ENCODE measurements at regions not wholly inside any gene's neighbourhood (a gene's known extent, or its start where the extent isn't known, plus 50 kb on each side); places are given as distances from the start of the nearest gene placed in this dataset.
A peak's percentile ranks its signal among the peaks of the same experiment; 100 is the strongest.

GRCh38 chr14:87467578-87467977 lies 525.4 kb downstream of the GALC start:
- H3K36me3 ChIP-seq (ENCODE audit: insufficient read depth, low read length) = no peaks in the 10 kb centered on the region
- H2AFZ ChIP-seq (ENCODE audit: low read depth, low read length) = no peak overlapping the region
- no peak overlapping the region for H3K9ac ChIP-seq (ENCODE audit: low read length)
- no peak overlapping the region for H3K27ac ChIP-seq (ENCODE audit: low read length)
- no peaks in the 10 kb centered on the region for H3K27me3 ChIP-seq (ENCODE audit: insufficient read depth, low read depth, low read length)
- H3F3A ChIP-seq (ENCODE audit: insufficient read depth, low read length, poor library complexity, severe bottlenecking) = no peaks in the 10 kb centered on the region
- TF ChIP-seq EP300 (conservative IDR thresholded peaks at IDR 0.05; ENCODE audit: poor library complexity, severe bottlenecking) (peak; percentile 98), MXI1 (conservative IDR thresholded peaks at IDR 0.05; ENCODE audit: poor library complexity, severe bottlenecking) (no peak), SMC3 (conservative IDR thresholded peaks at IDR 0.05; ENCODE audit: poor library complexity) (no peak), POLR2AphosphoS5 (IDR thresholded peaks at IDR 0.05) (peak; percentile 97), REST (IDR thresholded peaks at IDR 0.05; ENCODE audit: borderline replicate concordance) (peak; percentile 68)
- no peaks in the 10 kb centered on the region for H4K20me1 ChIP-seq (ENCODE audit: insufficient read depth)
- no peaks in the 10 kb centered on the region for H3K9me2 ChIP-seq (ENCODE audit: insufficient read depth, low read length)
- no peaks in the 10 kb centered on the region for H3K79me2 ChIP-seq (replicated peaks; ENCODE audit: insufficient read depth, low read length)
- no peak overlapping the region for H3K4me2 ChIP-seq (ENCODE audit: low read length)
- no peak overlapping the region for H3K4me3 ChIP-seq (ENCODE audit: low read length)
- H3K9me3 ChIP-seq (ENCODE audit: low read length) = no peaks in the 10 kb centered on the region

- H3K9me2 ChIP-seq (ENCODE audit: insufficient read depth, low read length) = no peaks in the 10 kb centered on the region
- no peaks in the 10 kb centered on the region for H3K27me3 ChIP-seq (ENCODE audit: insufficient read depth, low read depth, low read length)
- TF ChIP-seq MXI1 (conservative IDR thresholded peaks at IDR 0.05; ENCODE audit: poor library complexity, severe bottlenecking) = no peak
- no peak for TF ChIP-seq POLR2AphosphoS5 (IDR thresholded peaks at IDR 0.05)
- TF ChIP-seq EZH2 (IDR thresholded peaks at IDR 0.05; ENCODE audit: borderline replicate concordance, insufficient read depth, low read length, poor library complexity, severe bottlenecking) = no peak
- no peak for TF ChIP-seq SMC3 (conservative IDR thresholded peaks at IDR 0.05; ENCODE audit: poor library complexity)
- no peak for TF ChIP-seq TAF1 (IDR thresholded peaks at IDR 0.05; ENCODE audit: low read depth)
- no peak for TF ChIP-seq CTCF (IDR thresholded peaks at IDR 0.05; ENCODE audit: poor library complexity, severe bottlenecking)
- no peak for TF ChIP-seq RAD21 (conservative IDR thresholded peaks at IDR 0.05)
- TF ChIP-seq REST (IDR thresholded peaks at IDR 0.05; ENCODE audit: borderline replicate concordance) = no peak
- TF ChIP-seq EP300 (conservative IDR thresholded peaks at IDR 0.05; ENCODE audit: poor library complexity, severe bottlenecking) = no peak
- no peak overlapping the region for H3K27ac ChIP-seq (ENCODE audit: low read length)
- H3K4me3 ChIP-seq (ENCODE audit: low read length) = no peak overlapping the region
- no peaks in the 10 kb centered on the region for H3F3A ChIP-seq (ENCODE audit: insufficient read depth, low read length, poor library complexity, severe bottlenecking)
- no peaks in the 10 kb centered on the region for H3K79me2 ChIP-seq (replicated peaks; ENCODE audit: insufficient read depth, low read length)
- no peak overlapping the region for H2AFZ ChIP-seq (ENCODE audit: low read depth, low read length)
- no peaks in the 10 kb centered on the region for H3K36me3 ChIP-seq (ENCODE audit: insufficient read depth, low read length)
- no peaks in the 10 kb centered on the region for H4K20me1 ChIP-seq (ENCODE audit: insufficient read depth)
- H3K9ac ChIP-seq (ENCODE audit: low read length) = no peak overlapping the region
- no peak overlapping the region for H3K4me2 ChIP-seq (ENCODE audit: low read length)
- no peaks in the 10 kb centered on the region for H3K9me3 ChIP-seq (ENCODE audit: low read length)
These were observed 527.2 kb downstream of the GALC start for GRCh38 chr14:87465770-87466169.
